Mesenchymal stem cell (in vitro differentiated cells and primary cell): ENCODE measurements at regions not wholly inside any gene's neighbourhood (a gene's known extent, or its start where the extent isn't known, plus 50 kb on each side); places are given as distances from the start of the nearest gene placed in this dataset.

Experiments used
- DNase-seq: peaks from one replicate; pipeline ENCODE4 v3.0.0-alpha.2; 2013
- H2AFZ ChIP-seq: one replicate; pipeline ENCODE4 v1.6.1; 2013; ENCODE audit warnings: low read depth, mild to moderate bottlenecking, control low read depth, inconsistent platforms, low read length, moderate library complexity
- H2AK5ac ChIP-seq: 2 replicates; pipeline ENCODE4 v1.6.1; 2013; ENCODE audit warnings: low read length, moderate library complexity, mild to moderate bottlenecking, inconsistent platforms; ENCODE audit not compliant: severe bottlenecking
- H2BK120ac ChIP-seq: one replicate; pipeline ENCODE4 v1.6.1; 2013; ENCODE audit warnings: low read depth, mild to moderate bottlenecking, inconsistent platforms, low read length, moderate library complexity
- H2BK12ac ChIP-seq, 2 experiments: one replicate each; pipeline ENCODE4 v1.6.1; 2013; ENCODE audit warnings: inconsistent platforms in 2 of 2, low read length in 2 of 2, mild to moderate bottlenecking in 2 of 2, moderate library complexity in 2 of 2, control low read depth in 1 of 2
- H2BK15ac ChIP-seq: one replicate; pipeline ENCODE4 v1.6.1; 2013; ENCODE audit warnings: mild to moderate bottlenecking, low read depth, inconsistent platforms; ENCODE audit not compliant: poor library complexity, severe bottlenecking
- H2BK5ac ChIP-seq: 2 replicates; pipeline ENCODE4 v1.6.1; 2013; ENCODE audit warnings: low read depth, mild to moderate bottlenecking, low read length, control low read depth, inconsistent platforms; ENCODE audit not compliant: poor library complexity, severe bottlenecking
- H3K14ac ChIP-seq, 2 experiments: one replicate each; pipeline ENCODE4 v1.6.1; 2013; ENCODE audit warnings: inconsistent platforms in 2 of 2, low read length in 2 of 2, control low read depth in 1 of 2, mild to moderate bottlenecking in 1 of 2, moderate library complexity in 1 of 2
- H3K18ac ChIP-seq, 2 experiments: one replicate each; pipeline ENCODE4 v1.6.1; 2013; ENCODE audit warnings: inconsistent platforms in 2 of 2, low read length in 2 of 2, control low read depth in 1 of 2, low read depth in 1 of 2, mild to moderate bottlenecking in 1 of 2
- H3K23ac ChIP-seq, 2 experiments: one replicate each; pipeline ENCODE4 v1.6.1; 2013; ENCODE audit warnings: inconsistent platforms in 2 of 2, low read length in 2 of 2, mild to moderate bottlenecking in 2 of 2, moderate library complexity in 2 of 2, control low read depth in 1 of 2
- H3K27ac ChIP-seq: 2 replicates; pipeline ENCODE4 v1.5.1; 2013; ENCODE audit warnings: mild to moderate bottlenecking, moderate library complexity, low read length, control low read depth, inconsistent platforms; ENCODE audit not compliant: poor library complexity, severe bottlenecking
- H3K27me3 ChIP-seq, 2 experiments: 2 replicates each; pipeline versions ENCODE4 v1.6.1 to v1.7.0; 2013; ENCODE audit warnings: low read length in 2 of 2, mild to moderate bottlenecking in 2 of 2, moderate library complexity in 2 of 2, control low read depth in 1 of 2, inconsistent platforms in 1 of 2; ENCODE audit not compliant: control insufficient read depth in 1 of 2, insufficient read depth in 1 of 2
- H3K36me3 ChIP-seq, 2 experiments: 2 replicates each; pipeline versions ENCODE4 v1.6.1 to v1.7.0; 2013; ENCODE audit warnings: low read length in 2 of 2, control low read depth in 1 of 2, inconsistent platforms in 1 of 2, low read depth in 1 of 2, mild to moderate bottlenecking in 1 of 2; ENCODE audit not compliant: insufficient read depth in 2 of 2, control insufficient read depth in 1 of 2
- H3K4ac ChIP-seq, 2 experiments: one replicate each; pipeline ENCODE4 v1.6.1; 2013; ENCODE audit warnings: inconsistent platforms in 2 of 2, low read length in 2 of 2, mild to moderate bottlenecking in 2 of 2, moderate library complexity in 2 of 2, control low read depth in 1 of 2, low read depth in 1 of 2
- H3K4me1 ChIP-seq: 2 replicates; pipeline ENCODE4 v1.6.1; 2013; ENCODE audit warnings: low read depth, low read length, control low read depth; ENCODE audit not compliant: control insufficient read depth, insufficient read depth
- H3K4me2 ChIP-seq: 2 replicates; pipeline ENCODE4 v1.6.1; 2013; ENCODE audit warnings: low read length, mild to moderate bottlenecking, inconsistent platforms; ENCODE audit not compliant: poor library complexity, severe bottlenecking
- H3K4me3 ChIP-seq, 2 experiments: 2 replicates each; pipeline versions ENCODE4 v1.5.1 to v1.7.0; 2013; ENCODE audit warnings: low read length in 2 of 2, mild to moderate bottlenecking in 2 of 2, control low read depth in 1 of 2, low read depth in 1 of 2; ENCODE audit not compliant: insufficient read depth in 1 of 2
- H3K79me1 ChIP-seq: replicated peaks from 2 replicates; pipeline ENCODE4 v1.6.1; 2013; ENCODE audit warnings: mild to moderate bottlenecking, control low read depth, low read length, inconsistent platforms; ENCODE audit not compliant: poor library complexity, severe bottlenecking
- H3K9ac ChIP-seq: 2 replicates; pipeline ENCODE4 v1.7.0; 2013; ENCODE audit warnings: mild to moderate bottlenecking, low read length, moderate library complexity
- H3K9me3 ChIP-seq: 2 replicates; pipeline ENCODE4 v1.7.0; 2013; ENCODE audit warnings: mild to moderate bottlenecking, low read length; ENCODE audit not compliant: control insufficient read depth
- H4K8ac ChIP-seq: one replicate; pipeline ENCODE4 v1.6.1; 2013; ENCODE audit warnings: inconsistent platforms, mild to moderate bottlenecking, low read length, moderate library complexity
- H4K91ac ChIP-seq: one replicate; pipeline ENCODE4 v1.6.1; 2013; ENCODE audit warnings: mild to moderate bottlenecking, low read length, inconsistent platforms
- WGBS: methylation state at CpG from one replicate; pipeline ENCODE4 v1.1.7; 2013; ENCODE audit warnings: mixed read lengths; 5-methylcytosine and 5-hydroxymethylcytosine counted together

DNA sequence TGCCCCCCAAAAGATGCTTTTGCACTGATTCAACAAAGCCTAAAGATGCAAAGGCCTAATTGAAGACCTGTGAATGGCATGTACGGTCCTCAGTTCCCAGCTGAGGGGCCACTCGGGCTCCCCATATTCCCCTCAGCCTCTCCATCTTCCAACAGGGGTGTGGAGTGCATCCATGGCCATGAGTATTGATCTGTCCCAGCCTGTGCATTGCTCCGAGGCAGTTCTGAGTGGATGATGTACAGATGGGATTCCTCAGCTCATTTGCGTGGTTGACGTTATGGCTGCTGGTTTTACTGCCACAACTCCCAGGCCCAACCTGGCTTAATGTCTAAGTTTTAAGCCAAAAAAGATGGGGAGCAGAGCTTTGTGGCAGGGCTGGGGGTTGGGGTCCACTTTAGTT is 162.7 kb upstream of the ZNF267 start:
- H3K9me3 ChIP-seq, result no peaks in the 10 kb centered on the region
- H3K36me3 ChIP-seq, result peaks cover 32 to 39% of the 10 kb centered on the region in 2 experiments
- H3K4me3 ChIP-seq, result no peak overlapping the region
- no peak overlapping the region for H3K14ac ChIP-seq
- H2BK15ac ChIP-seq, result no peak overlapping the region
- no peak overlapping the region for H3K9ac ChIP-seq
- H2AK5ac ChIP-seq, result no peak overlapping the region
- DNase-seq, result no peak
- no peak overlapping the region for H3K23ac ChIP-seq
- no peak overlapping the region for H2AFZ ChIP-seq
- H3K4me2 ChIP-seq, result no peak overlapping the region
- no peak overlapping the region for H2BK12ac ChIP-seq
- peaks cover 12% of the 10 kb centered on the region for H3K79me1 ChIP-seq
- 88% methylated on average over 5 of the region's 5 CpGs for WGBS
- no peak overlapping the region for H2BK120ac ChIP-seq
- H4K8ac ChIP-seq, result no peak overlapping the region
- no peak overlapping the region for H4K91ac ChIP-seq
- no peak overlapping the region for H2BK5ac ChIP-seq
- no peak overlapping the region for H3K27ac ChIP-seq
- no peaks in the 10 kb centered on the region for H3K27me3 ChIP-seq
- H3K4ac ChIP-seq, result no peak overlapping the region
- H3K18ac ChIP-seq, result no peak overlapping the region
- H3K4me1 ChIP-seq, result peaks cover 5% of the 10 kb centered on the region

DNA sequence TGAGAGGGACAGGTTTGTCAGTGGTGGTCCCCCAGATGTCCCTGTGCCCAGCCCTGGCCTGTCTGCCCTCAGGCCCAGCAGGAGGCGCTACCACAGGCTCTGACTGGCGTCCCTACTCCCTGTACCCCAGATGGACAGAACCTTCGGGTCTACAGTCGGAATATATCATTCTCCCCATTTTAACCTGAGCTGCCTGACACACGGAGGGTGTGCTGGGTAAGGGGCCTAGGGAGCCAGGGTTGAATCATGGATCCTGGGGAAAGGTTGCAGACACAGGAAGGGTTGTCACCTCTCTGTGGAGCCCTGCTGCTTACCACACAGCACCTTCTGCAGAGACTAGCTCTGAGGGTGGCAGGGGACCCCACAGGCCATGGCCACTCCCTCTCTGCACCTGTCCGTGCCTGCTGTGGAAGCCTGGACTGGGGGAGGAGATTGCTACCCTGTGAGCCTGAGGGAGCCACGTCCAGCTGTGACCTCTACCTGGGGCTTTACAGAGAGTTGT is 162.2 kb upstream of the ZNF267 start:
- Histone ChIP-seq H3K79me1 (peaks cover 17% of the 10 kb centered on the region), H2BK5ac (no peak overlapping the region), H2BK120ac (no peak overlapping the region), H4K91ac (no peak overlapping the region), H3K18ac (no peak overlapping the region), H3K23ac (no peak overlapping the region), H2AFZ (no peak overlapping the region), H3K9ac (no peak overlapping the region), H3K4ac (no peak overlapping the region), H2AK5ac (no peak overlapping the region), H3K36me3 (peaks cover 32 to 41% of the 10 kb centered on the region in 2 experiments), H3K27me3 (no peaks in the 10 kb centered on the region), H3K4me3 (no peak overlapping the region), H2BK15ac (no peak overlapping the region), H3K9me3 (peaks cover 3% of the 10 kb centered on the region), H2BK12ac (no peak overlapping the region), H3K4me2 (no peak overlapping the region), H3K27ac (no peak overlapping the region), H3K4me1 (peaks cover 5% of the 10 kb centered on the region), H3K14ac (no peak overlapping the region), H4K8ac (no peak overlapping the region)
- WGBS, result 62% methylated on average over 5 of the region's 7 CpGs
- DNase-seq, result no peak

DNA sequence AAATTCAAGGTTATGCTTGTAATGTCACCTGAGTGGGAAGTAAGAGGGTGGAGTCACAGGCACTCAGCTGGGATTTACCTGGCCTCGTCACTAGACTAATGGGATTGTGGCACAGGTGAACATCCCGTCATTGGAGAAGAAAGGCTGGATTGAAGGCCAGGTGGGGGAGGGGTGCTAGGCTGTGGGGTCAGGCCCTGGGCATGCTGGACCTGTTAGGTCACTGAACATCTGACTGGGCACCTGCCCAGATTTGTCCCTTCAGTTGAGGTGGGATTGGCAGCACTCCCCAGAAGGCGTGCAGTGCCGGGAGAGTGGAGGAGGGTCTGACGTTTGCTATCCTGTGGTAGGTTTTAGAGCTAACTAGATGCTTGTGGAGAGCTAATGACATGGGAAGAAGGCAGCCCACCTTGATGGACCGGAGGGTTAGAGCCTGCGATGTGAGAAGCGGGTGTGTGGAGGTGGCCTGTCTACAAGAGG is 161.5 kb upstream of the ZNF267 start:
- WGBS, result 83% methylated on average over 8 of the region's 8 CpGs
- no peak overlapping the region for H2AFZ ChIP-seq
- H3K23ac ChIP-seq, result no peak overlapping the region
- H3K27ac ChIP-seq, result no peak overlapping the region
- H3K9me3 ChIP-seq, result peaks cover 3% of the 10 kb centered on the region
- H3K9ac ChIP-seq, result no peak overlapping the region
- H2BK12ac ChIP-seq, result no peak overlapping the region
- H3K4me3 ChIP-seq, result no peak overlapping the region
- H3K79me1 ChIP-seq, result peaks cover 19% of the 10 kb centered on the region
- no peak overlapping the region for H2BK120ac ChIP-seq
- H3K4me2 ChIP-seq, result no peak overlapping the region
- H3K14ac ChIP-seq, result no peak overlapping the region
- H3K27me3 ChIP-seq, result no peaks in the 10 kb centered on the region
- H2BK15ac ChIP-seq, result no peak overlapping the region
- no peak for DNase-seq
- H3K36me3 ChIP-seq, result peaks cover 26 to 36% of the 10 kb centered on the region in 2 experiments
- no peak overlapping the region for H4K91ac ChIP-seq
- H3K4ac ChIP-seq, result no peak overlapping the region
- H3K18ac ChIP-seq, result no peak overlapping the region
- H2AK5ac ChIP-seq, result no peak overlapping the region
- no peak overlapping the region for H2BK5ac ChIP-seq
- peaks cover 5% of the 10 kb centered on the region for H3K4me1 ChIP-seq
- no peak overlapping the region for H4K8ac ChIP-seq

DNA sequence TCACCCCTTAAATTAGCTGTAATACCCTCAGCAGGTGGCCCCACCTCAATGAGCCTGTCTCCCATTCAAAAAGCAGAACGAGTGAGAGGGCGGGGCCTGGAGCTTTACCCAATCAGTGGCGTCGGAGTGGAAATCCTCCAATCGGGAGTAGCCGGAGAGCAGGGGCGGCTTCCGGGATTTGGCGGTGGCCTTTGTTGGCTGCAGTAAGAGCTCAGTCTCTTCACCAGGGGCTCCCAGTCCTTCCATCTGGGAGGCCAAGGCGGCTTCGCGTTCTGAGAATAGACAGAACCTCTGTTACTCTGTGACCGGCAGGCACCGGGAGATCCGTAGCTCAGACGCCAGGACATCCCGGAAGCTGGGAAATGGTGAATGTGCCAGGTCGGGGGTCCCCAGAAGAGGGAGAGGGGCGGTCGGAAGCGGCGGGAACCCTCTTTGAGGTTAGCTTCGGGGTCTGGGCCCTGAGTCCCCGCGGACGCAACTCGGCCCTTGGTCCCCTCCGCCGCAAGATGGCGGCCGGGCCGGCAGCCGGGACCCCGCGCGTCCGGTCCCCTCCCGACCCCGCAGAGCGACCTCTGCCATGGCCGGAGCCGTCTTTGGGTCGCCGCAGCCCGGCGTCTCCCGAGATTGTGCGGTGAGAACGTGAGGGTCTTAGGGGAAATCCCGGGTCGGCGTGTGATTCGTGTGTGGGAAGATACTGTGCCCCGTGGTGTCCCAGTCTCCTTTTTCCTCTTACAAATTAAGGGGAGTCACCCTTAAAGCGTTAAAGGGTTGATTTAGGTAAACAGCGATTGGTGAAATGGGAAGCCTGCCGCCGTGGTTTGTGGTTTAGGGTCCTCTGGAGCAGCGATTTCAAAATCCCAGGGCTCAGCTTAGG is 160.3 kb upstream of the ZNF267 start:
- Histone ChIP-seq H3K9me3 (peaks cover 13% of the 10 kb centered on the region), H3K4ac (peak overlapping the region; percentile 10 to 71), H3K18ac (peak overlapping the region; percentile 50 to 59), H2BK15ac (peak overlapping the region; percentile 86), H4K8ac (peak overlapping the region; percentile 96), H4K91ac (peak overlapping the region; percentile 74), H2BK5ac (peak overlapping the region; percentile 22), H3K27ac (peak overlapping the region; percentile 88), H3K14ac (peak overlapping the region; percentile 8 to 38), H3K9ac (peak overlapping the region; percentile 99), H3K79me1 (peaks cover 29% of the 10 kb centered on the region), H3K23ac (peak overlapping the region in 1 of 2 experiments; percentile 2), H2AFZ (peak overlapping the region; percentile 46), H3K27me3 (no peaks in the 10 kb centered on the region), H2BK12ac (peak overlapping the region in 1 of 2 experiments; percentile 16), H2AK5ac (no peak overlapping the region), H3K4me1 (peaks cover 5% of the 10 kb centered on the region), H2BK120ac (peak overlapping the region; percentile 74), H3K4me3 (peak overlapping the region; percentile 86 to 97), H3K36me3 (peaks cover 23 to 33% of the 10 kb centered on the region in 2 experiments), H3K4me2 (peak overlapping the region; percentile 71)
- WGBS, result 0% methylated on average over 41 of the region's 59 CpGs
- peak; percentile 95 for DNase-seq
